ENCODE measurements at regions not wholly inside any gene's neighbourhood (a gene's known extent, or its start where the extent isn't known, plus 50 kb on each side); places are given as distances from the start of the nearest gene placed in this dataset.

DNA sequence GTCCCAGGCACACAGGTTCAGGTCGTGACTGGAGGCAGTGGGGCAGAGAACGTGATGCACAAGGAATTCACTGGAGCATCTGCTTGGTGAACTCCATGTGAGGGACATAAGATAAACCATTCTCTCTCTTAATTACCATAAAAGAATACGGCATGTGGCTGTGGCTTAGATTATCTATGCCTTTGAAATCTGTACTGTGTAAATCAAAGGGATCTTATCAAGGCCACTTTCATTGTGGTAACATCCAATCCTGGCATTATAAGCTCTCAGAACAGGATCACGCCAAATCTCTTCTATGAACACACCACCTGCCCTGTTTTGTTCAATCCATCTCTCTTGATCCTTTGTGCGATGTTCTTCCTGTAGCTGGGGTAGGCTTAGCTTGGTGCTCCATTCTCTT, 192.3 kb downstream of the SPATA18 start:
- TF ChIP-seq, protein P1, sequence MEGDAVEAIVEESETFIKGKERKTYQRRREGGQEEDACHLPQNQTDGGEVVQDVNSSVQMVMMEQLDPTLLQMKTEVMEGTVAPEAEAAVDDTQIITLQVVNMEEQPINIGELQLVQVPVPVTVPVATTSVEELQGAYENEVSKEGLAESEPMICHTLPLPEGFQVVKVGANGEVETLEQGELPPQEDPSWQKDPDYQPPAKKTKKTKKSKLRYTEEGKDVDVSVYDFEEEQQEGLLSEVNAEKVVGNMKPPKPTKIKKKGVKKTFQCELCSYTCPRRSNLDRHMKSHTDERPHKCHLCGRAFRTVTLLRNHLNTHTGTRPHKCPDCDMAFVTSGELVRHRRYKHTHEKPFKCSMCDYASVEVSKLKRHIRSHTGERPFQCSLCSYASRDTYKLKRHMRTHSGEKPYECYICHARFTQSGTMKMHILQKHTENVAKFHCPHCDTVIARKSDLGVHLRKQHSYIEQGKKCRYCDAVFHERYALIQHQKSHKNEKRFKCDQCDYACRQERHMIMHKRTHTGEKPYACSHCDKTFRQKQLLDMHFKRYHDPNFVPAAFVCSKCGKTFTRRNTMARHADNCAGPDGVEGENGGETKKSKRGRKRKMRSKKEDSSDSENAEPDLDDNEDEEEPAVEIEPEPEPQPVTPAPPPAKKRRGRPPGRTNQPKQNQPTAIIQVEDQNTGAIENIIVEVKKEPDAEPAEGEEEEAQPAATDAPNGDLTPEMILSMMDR (IDR thresholded peaks at IDR 0.05; ENCODE audit: insufficient read depth, low read depth, low read length), result no peak
- DNase-seq (ENCODE audit: low read depth), result no peak
- H3K4me3 ChIP-seq (ENCODE audit: low read depth, low read length), result no peak overlapping the region

DNA sequence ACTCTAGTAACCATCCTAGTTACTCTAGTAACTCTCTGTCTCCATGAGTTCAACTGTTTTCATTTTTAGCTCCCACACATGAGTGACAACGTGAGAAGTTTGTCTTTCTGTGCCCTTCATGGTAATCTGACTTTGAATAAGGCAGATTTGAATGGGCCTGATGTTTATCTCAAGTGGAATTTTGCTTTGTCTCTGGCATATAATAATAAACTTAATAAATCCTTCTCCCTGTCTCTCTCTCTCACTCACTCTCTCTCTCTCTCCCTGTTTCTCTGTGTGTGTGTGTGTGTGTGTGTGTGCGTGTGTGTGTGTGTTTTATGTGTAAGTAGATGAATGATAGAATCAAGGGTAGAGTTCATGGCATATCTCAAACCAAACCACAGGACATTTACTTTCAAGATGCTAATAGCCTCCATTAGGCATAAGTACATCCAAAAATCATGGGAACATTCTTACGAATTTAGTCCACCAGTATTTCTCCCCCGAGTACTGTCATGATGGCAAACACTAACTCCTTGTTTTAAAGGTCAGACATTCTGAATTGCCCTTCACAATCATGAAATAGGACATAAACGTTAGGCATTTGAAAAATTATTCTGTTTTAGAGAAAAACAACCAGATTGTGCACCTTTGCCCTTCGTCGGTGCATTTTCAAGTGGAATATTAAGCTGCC, 193.1 kb downstream of the SPATA18 start:
- no peak for DNase-seq (ENCODE audit: low read depth)
- H3K4me3 ChIP-seq (ENCODE audit: low read depth, low read length), result no peak overlapping the region
- TF ChIP-seq, protein P1 (IDR thresholded peaks at IDR 0.05; ENCODE audit: insufficient read depth, low read depth, low read length), result no peak

DNA sequence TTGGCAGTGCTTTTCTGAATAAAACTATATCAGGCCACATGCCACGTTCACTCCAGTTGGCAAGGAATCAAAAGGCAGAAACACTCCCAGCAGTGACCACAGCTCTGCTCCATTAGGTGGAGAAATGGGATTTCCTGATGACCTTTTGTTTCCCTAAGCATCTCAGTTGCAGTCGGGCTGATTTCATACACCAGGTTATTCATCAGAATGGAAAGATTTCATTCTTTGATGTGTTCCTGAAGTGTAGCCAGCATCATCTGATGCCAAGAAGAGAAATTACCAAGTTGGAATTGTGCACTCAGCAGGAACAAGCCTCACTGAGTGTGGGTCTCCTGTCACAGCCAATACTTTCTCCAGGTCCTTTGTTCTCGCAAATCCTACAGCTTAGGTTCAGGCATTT, 193.7 kb downstream of the SPATA18 start:
- DNase-seq (ENCODE audit: low read depth), result no peak
- TF ChIP-seq, protein P1 (IDR thresholded peaks at IDR 0.05; ENCODE audit: insufficient read depth, low read depth, low read length), result no peak

DNA sequence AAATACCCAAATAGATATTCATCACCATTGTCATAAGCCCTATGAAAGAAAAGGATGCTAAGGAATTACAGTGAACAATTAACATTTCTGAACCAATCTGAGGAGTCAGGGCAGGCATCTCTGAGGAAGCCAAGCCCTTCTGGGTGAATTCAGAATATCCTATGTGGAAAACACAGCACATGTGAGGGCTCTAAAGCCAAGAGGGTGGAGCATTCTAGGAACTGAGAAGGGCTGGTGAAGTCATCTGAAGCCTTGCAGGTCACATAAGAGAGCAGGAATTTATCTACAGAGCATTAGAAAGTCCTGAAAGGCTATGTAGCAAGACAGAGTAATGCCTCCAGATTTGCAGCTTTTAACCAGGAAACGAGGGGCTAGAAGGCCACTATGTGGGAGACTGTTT, 195.7 kb downstream of the SPATA18 start:
- DNase-seq (ENCODE audit: low read depth), result no peak
- no peak overlapping the region for H3K4me3 ChIP-seq (ENCODE audit: low read depth, low read length)
- TF ChIP-seq, protein P1 (IDR thresholded peaks at IDR 0.05; ENCODE audit: insufficient read depth, low read depth, low read length), result no peak

More for the DNA sequence above, 193.7 kb downstream of the SPATA18 start:
- no peak overlapping the region for H3K4me3 ChIP-seq (ENCODE audit: low read depth, low read length)

DNA sequence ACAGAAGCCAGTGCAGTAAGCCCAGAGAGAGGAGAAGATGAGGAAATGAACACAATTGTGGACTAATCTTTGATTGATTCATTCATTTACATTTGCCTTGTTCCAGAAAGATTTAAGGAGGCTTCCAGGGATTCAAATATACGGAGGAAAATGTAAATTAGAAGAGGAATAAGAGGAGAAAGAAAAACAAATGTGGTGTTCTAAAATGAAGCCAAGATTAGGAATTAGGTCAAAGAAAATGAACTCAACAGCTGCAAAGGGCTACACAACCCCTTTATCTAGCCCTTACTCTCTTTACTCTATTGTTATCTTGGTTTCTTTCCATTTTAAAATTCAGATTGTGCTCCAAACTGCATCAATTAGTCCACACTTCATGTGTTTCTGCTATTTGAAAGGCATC, 196.8 kb downstream of the SPATA18 start:
- H3K4me3 ChIP-seq (ENCODE audit: low read depth, low read length), result no peak overlapping the region
- DNase-seq (ENCODE audit: low read depth), result no peak
- TF ChIP-seq, protein P1 (IDR thresholded peaks at IDR 0.05; ENCODE audit: insufficient read depth, low read depth, low read length), result no peak

DNA sequence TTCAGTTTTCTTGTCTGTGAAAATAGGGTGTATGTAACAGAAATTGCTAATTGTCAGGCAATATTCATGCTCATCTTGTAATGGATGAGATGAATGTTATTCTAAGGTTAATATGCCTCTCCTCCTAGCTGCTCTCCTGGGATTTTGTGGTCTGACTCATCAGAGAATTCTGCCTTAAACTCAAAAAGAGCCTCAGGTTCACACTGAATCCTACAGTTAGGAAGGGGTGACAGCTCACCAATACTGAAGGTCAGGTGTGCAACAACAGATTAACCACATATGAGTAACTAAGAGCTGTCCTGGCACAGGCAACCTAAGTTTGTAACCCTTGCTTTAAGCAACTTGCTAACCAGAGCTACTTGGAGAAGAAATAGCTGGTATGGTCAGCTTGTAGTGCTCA, 197.7 kb downstream of the SPATA18 start:
- TF ChIP-seq, protein P1 (IDR thresholded peaks at IDR 0.05; ENCODE audit: insufficient read depth, low read depth, low read length), result no peak
- DNase-seq (ENCODE audit: low read depth), result no peak
- H3K4me3 ChIP-seq (ENCODE audit: low read depth, low read length), result no peak overlapping the region

DNA sequence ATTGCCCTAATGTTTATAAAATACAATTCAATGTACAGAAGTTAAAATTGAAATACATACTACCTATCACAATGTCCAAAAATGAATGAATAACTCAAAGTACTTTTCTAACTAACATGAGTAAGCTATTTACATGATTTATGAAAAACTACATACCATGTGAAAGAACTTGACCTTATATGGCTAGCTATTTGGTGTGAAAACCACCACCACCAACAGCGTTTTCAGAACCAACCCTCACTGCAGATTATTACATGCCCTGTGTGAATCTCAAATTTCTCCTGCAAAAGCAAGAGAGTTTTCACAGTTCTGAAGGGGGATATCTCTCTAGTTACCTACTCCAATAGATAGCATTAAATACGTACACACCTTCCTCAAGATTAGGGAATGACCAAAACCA, 198.5 kb downstream of the SPATA18 start:
- no peak for DNase-seq (ENCODE audit: low read depth)

More for the DNA sequence above, 198.5 kb downstream of the SPATA18 start:
- H3K4me3 ChIP-seq (ENCODE audit: low read depth, low read length), result no peak overlapping the region
- TF ChIP-seq, protein P1 (IDR thresholded peaks at IDR 0.05; ENCODE audit: insufficient read depth, low read depth, low read length), result no peak

All from fibroblast of villous mesenchyme (primary cell).